LHCN-M2 (cell line): ENCODE measurements at regions not wholly inside any gene's neighbourhood (a gene's known extent, or its start where the extent isn't known, plus 50 kb on each side); places are given as distances from the start of the nearest gene placed in this dataset.
"Not testable (repeated sequence)": the region's sequence is repeated elsewhere in the genome, so short reads cannot be mapped to it uniquely, and the experiment has no call there.

Source experiments
- DNase-seq: peaks from one replicate; pipeline ENCODE4 v3.0.0-alpha.2; 2012; ENCODE audit warnings: low read depth

DNA sequence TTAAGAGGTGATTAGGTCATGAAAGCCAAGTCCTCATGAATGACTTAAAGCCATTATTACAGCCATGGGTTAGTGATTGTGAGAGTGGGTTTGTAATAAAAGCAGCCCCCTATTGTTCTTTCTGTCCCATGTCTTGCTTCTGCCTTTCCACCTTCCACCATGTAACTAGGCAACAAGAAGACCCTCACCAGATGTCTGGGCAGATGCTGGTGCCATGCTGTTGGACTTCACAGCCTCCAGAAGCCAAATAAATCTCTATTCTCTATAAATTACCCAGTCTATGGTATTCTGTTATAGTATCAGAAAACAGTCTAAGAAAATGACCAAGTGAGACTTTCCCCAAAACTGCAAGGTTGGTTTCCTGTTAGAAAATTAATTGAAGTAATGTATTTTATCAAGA, 460.3 kb upstream of the ADARB2 start:
- no peak for DNase-seq

- no peak for DNase-seq
Measured at GRCh38 chr10:2196272-2196671, 458.9 kb upstream of the ADARB2 start.

GRCh38 chr10:2189356-2189755, 452.0 kb upstream of the ADARB2 start:
- DNase-seq = not testable (repeated sequence)

GRCh38 chr10:2188371-2188770, 451.0 kb upstream of the ADARB2 start:
- DNase-seq = no peak

- DNase-seq = peak; percentile 5
Measured at GRCh38 chr10:2173327-2173726, 436.0 kb upstream of the ADARB2 start.

DNA sequence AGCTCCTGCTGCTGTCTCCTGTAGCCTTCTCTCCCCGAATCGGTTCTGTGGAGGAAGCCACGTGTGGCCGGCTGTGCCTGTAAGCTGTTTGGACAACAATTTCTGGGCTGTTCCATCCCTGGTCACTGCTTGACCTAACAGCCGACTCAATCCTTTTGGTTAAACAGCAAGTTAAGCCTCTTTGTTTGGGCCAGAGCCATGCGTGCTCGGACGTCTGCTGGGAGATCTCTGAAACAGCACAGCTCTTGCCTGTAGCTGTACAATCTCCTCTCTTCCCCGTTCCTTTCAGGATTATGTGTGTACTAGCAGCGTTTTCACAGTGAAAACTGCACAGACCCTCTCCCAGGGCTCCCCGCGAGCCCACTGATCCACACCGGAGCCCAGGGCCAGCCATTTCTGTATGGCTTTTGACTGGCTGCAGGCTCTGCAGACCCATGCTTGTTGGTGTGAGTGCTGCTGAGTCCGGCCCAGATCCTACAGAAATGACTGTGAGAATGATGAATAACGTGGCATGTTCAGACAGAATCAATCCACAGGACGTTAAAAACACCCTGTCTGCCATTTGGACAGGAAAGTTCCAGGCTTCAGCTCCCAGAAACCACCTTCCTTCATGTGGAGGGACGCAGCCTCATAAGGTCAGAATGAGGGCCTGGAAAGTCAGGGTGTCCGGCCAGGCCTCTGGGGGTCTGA, 428.6 kb upstream of the ADARB2 start:
- DNase-seq = no peak

- no peak for DNase-seq
Measured at GRCh38 chr10:2150288-2150687, 413.0 kb upstream of the ADARB2 start.

DNA sequence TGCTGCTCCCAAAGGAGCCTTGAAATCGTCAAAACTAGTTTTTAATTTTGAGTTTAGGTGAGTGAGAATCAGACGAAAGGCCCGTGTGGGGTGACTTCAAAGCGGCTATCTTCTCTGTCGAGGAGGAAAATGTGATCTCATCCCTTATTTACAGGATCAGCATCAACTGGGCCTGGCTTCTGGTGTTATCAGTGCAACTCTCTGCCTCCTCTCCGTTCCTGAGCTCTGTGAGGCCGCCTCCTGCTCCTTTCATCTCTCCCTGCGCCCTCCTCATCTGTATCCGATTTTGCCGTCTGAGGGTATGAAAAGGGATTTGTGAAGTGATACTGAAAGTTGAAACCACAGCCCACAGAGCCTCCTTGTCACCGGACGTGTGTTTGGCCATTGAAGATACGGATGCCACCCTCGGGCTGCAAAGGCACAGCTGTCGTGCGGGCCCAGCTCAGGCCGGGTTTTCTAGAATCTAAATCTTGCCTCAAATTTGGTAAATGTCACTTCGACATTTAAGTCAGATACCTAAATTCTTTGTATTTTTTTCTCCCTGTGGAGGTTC, 408.7 kb upstream of the ADARB2 start:
- DNase-seq = no peak

GRCh38 chr10:2145491-2145890, 408.2 kb upstream of the ADARB2 start:
- DNase-seq = no peak

DNA sequence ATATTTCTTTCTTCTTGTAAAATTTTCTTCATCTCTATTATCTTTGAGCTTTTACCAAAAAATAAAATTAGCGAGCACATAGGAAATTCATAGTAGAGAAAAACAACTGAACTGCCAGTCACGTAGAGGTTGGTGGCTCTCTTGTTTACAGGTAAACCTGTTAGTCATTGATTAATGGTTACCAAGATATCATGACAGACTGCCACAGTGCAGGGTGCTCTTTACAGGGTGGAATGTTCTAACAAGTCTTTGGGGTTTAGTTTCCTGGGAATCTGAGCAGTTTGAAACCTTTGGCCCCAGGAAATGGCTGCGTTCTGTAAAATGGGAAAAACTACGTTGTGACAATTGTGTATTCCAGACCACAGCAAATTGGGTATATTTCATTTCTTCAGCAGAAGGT, 407.3 kb upstream of the ADARB2 start:
- no peak for DNase-seq

GRCh38 chr10:2143213-2143835, 406.0 kb upstream of the ADARB2 start:
- DNase-seq = no peak

DNA sequence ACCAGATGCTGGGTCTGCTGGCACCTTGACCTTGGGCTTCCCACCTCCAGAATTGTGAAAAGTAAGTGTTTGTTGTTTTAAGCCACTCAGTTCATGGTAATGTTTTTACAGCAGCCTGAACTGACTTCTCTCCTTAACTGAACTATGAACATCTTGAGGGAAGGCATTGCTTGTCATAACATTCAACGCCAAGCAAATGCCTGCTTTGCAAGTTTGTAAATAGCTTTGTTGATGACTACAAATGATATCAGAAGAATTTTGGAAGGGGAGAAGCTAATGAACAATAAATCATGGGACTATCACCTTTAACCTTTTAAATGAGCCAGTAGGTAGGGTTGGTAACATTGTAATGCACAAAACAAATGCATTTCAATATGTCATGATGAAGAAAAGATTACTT, 402.4 kb upstream of the ADARB2 start:
- DNase-seq = no peak

DNA sequence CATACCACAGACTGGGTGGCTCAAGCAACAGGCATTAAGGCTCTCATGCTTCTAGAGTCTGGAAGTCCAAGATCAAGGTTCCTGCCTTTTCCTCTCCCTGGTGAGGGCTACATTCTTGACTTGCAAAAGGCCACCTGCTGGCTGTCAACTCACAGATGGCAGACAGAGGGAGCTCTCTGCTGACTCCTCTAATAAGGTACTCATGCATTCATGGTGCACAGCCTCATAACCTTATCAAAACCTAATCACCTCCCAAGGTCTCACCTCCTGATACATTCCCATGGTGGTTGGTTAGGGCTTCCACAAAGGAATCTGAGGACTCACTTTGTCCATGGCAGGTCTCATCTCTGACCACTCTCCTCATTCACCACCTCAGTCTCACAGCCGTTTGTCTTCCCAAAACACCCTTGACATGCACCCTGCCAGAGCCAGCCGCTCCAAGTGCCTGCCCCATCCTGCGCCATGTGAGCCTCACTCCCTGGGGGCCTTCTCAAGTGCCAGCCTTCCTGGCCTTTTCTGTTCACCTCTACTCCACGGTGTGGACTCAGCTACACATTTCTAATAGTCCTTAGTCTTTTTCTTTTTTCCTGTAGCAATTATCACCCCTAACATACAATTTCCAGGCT, 400.3 kb upstream of the ADARB2 start:
- no peak for DNase-seq

DNA sequence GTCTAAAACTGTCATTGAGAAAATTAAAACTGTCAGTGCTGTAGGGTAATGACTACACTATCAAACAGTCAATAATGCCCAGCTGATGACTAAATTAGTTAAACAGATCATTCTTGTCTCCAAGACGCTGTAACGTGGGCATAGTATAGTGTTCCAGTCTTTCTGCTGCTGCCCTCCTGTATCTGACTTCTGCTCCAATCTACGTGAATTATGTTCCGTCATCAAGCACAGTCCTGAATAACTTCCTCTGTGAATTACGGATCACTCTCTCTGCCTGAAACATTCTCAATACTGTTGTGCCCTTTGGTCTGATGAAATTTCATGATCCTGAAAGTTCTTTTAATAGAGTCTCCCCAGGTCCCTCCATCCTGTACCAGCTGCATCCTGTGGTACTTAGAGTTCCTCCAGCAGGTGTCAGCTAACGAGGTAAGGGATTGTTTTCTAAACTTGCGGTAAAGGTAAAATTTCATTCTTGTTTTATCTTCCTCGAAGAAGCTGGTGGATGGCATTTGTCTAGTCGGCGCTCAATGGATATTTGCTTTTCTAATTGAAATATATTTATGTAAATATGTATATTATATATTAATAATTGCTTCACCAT, 393.5 kb upstream of the ADARB2 start:
- DNase-seq = no peak

- DNase-seq = no peak
Measured at GRCh38 chr10:2128991-2129390, 391.7 kb upstream of the ADARB2 start.

GRCh38 chr10:2124135-2124534, 386.8 kb upstream of the ADARB2 start:
- no peak for DNase-seq

GRCh38 chr10:2122431-2123124, 385.3 kb upstream of the ADARB2 start:
- DNase-seq = no peak

GRCh38 chr10:2121929-2122328, 384.6 kb upstream of the ADARB2 start:
- no peak for DNase-seq

- DNase-seq = no peak
Measured at GRCh38 chr10:2121315-2121714, 384.0 kb upstream of the ADARB2 start.

GRCh38 chr10:2120746-2121145, 383.4 kb upstream of the ADARB2 start:
- no peak for DNase-seq

DNA sequence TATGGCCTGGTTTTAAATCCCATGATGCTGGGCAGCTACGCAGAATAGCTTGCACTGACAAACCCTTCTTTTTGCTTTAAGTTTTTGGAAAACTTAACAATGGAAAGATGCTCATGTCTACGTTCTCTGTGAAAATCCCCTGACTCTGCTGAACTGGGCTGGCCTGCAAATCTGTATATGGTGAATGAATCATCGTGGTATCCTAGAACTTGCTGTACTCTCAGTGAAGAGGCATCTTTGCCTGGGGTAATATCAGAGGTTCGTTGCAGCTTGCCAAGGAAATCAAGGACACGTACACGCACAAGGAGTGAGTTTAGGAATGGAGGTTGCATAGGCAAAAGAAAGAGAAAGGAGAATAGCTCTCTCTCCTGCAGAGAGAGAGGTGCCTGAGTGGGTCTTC, 382.0 kb upstream of the ADARB2 start:
- DNase-seq = peak; percentile 9

- no peak for DNase-seq
Measured at GRCh38 chr10:2118201-2118600, 380.9 kb upstream of the ADARB2 start.
